Neural cell (in vitro differentiated cells): ENCODE measurements at regions not wholly inside any gene's neighbourhood (a gene's known extent, or its start where the extent isn't known, plus 50 kb on each side); places are given as distances from the start of the nearest gene placed in this dataset.

Experiments used
- CTCF ChIP-seq: fragments of 450-650 bp; IDR thresholded peaks from 2 replicates; pipeline ENCODE4 v1.5.1; 2014; ENCODE audit warnings: antibody characterized with exemption, mild to moderate bottlenecking, moderate library complexity; ENCODE audit not compliant: poor library complexity, severe bottlenecking
- RAD21 ChIP-seq: fragments of 450-650 bp; conservative IDR thresholded peaks from 2 replicates; pipeline ENCODE4 v1.6.1; 2014; ENCODE audit warnings: antibody characterized with exemption, mild to moderate bottlenecking, moderate library complexity

DNA sequence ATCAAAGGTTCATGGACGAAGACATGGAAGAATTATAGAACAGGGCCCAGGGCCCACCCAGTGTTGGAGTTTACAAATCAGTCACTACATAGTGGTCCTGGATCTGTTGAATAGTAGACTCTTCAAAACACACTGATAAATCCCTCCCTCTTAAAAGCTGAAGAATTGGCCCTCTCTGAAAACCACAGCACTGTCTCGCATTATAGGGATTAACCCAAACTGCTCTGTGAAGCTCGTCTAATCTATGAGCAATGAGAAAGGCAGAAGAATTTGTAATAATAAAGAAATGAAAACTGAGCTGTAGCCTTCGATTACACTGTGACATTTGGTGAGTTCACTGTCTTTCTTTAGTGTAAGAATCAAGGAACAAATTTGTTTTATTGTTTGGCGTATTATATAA lies 92.5 kb upstream of the ZFP42 start:
- TF ChIP-seq RAD21 (no peak), CTCF (no peak)
